GM19328 (cell line): ENCODE measurements at regions not wholly inside any gene's neighbourhood (a gene's known extent, or its start where the extent isn't known, plus 50 kb on each side); places are given as distances from the start of the nearest gene placed in this dataset.

Source experiments
- ATAC-seq: cut with Tn5 transposase; IDR thresholded peaks from one replicate; pipeline ENCODE4 v1.9.1; 2021; ENCODE audit warnings: mild to moderate bottlenecking, moderate library complexity; ENCODE audit not compliant: unreplicated experiment

GRCh38 chr12:42652048-42652447, 62.5 kb upstream of the PRICKLE1 start:
- ATAC-seq = no peak

GRCh38 chr12:42648061-42648460, 58.5 kb upstream of the PRICKLE1 start:
- ATAC-seq = no peak

- no peak for ATAC-seq
Measured at GRCh38 chr12:42643881-42644579, 54.5 kb upstream of the PRICKLE1 start.

GRCh38 chr12:42641221-42641885, 51.8 kb upstream of the PRICKLE1 start:
- ATAC-seq = no peak

GRCh38 chr12:42640391-42640790, 50.8 kb upstream of the PRICKLE1 start:
- no peak for ATAC-seq

- ATAC-seq = no peak
Measured at GRCh38 chr12:42639556-42639955, 50.0 kb upstream of the PRICKLE1 start.
